Fibroblast of the conjunctiva (primary cell): ENCODE measurements at regions not wholly inside any gene's neighbourhood (a gene's known extent, or its start where the extent isn't known, plus 50 kb on each side); places are given as distances from the start of the nearest gene placed in this dataset.

ENCODE experiments used
- DNase-seq: peaks from one replicate; pipeline ENCODE4 v3.0.0-alpha.2; 2010; ENCODE audit warnings: low read depth

DNA sequence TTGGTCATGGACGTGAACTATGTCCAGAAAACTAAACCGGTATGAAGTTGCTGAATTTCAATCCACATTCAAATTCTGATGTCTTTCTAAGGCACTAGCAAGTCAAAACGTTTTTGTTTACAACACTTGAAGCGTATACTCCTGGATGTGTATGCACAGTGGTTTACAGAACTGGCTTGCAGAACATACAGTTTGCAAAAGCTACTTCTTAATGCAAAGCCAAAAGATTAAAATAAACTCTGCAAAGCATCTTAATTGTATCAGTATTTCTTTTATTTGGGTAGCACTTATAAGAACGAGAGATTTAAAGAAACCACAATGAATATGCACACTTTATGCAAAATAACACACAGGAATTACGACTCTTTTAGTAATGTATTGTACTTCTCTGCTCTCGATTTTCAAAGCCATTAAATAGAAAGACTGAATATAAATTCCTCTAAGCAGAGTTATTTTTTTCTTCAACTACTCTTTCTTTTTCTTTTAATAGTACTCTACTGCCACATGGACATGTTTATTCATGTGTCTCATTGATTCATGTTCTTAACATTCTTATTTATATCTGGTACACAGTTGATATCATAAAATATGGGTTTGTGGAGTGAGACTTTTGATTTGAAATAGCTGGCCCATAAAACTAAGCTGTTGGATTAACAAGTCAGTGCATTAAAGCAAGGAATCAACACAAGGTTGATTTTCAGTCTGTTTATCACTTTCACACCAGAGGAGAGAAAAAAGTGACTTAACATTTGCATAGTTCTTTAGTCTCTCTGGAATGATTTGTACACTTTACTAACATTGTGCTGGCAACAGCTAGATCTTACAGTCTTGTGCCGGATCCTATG is 189.4 kb upstream of the STEAP4 start:
- DNase-seq, result no peak

DNA sequence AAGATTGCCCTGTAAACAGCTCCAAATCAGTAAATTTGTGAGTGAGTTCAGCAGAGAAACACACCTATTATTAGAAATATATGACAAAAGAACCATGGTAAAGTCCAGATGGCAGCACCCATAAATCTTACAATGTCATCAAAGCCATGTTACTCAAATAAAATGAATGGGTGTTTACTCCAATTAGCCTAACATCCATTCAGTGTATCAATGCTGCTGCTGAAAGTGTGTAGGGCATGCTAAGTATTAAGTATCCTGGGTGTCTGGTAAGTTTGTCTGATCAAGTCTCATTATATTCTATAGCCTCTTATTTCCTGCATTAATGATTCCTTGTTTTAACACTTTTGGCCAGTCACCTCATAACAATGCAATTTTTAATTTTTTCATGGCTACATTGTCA is 185.5 kb upstream of the STEAP4 start:
- DNase-seq, result no peak

DNA sequence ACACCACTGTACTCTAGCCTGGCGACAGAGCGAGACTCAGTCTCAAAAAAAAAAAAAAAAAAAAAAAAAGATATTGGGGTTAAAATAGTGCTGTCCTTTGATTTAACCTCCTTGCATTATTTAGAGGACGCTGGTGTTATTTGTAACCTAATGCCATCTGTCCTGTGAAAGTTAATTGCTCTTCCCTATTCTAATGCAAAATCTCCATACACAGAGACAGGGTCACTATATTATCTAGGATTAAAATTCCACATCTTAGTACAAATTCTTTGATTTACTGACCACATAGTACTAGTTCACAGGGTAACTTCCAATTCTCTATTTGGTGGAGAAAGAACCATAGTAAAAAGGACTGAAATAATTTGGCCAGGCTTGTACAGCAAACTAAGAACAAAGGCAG is 184.2 kb upstream of the STEAP4 start:
- no peak for DNase-seq

DNA sequence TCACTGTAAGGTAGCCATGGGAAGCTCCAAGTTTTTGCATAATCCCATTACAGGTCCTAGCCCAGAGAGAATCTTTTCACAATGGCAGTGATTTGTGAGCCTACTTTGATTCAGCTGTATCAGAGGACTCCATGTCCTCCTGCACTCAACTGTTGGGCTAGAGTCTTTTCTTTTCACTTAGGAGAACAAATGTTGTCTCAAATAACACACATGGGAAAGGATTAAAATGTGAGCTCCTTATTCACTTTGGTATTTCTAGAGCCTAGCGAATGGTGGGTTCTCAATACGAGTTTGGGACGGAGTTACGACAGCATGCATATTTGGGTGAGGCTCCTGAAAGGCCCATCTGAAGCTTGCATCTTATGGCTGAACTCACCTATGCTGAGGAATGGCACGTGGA is 183.5 kb upstream of the STEAP4 start:
- DNase-seq, result no peak

DNA sequence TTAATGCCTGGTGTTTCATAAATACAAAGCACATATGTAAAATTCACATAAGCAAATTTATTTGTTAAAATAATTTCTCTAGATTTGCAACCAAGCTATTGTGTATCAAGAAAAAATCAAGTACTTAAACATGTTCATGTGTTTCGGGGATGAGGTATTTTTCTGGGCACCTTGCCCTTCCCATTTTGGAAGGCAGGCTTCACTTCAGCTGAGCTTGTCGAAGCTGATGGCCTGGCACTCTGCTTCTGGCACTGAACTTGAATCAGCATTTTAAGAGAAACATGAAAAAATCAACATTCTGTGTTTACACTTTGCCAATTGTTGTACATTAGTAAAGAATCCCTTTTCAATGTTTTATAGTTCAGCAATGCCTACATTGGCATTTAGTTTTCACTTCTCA is 179.1 kb upstream of the STEAP4 start:
- no peak for DNase-seq

DNA sequence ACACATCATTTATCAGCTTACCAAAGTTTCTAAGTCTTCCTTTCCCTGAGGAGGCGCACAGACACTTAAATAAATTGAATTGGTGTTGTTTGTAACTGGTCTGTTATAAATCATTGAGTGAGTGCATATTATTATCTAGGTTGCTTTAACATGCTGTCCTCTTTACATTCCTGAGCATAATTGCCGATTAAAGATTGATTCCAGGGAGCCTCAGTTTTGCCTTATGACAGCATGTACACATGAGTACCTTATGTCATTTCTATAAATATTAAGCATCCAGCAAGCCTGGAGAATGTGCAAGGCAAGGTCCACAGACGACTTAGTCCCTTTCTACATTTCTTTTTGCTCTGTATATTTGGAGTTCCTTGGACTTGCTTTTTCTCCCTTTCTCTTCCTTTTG is 177.9 kb upstream of the STEAP4 start:
- no peak for DNase-seq

DNA sequence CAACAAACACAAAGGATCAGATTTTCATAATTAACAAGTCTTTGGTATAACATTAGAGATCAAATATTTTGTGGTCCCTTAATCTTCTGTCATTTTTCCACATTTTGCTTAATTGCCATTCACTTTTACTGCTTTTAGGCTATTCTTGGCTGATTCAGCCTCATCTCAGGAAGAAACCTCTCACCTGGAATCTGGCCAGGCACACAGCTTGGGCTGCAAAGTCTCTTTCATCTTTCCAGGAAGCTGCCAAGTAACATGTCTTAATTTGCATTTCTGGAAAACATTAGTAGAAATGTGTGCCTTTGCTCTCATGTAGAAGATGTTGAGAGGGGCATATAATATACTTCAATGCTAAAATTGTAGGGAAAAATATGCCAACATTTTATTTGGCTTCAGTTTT is 174.2 kb upstream of the STEAP4 start:
- DNase-seq, result no peak

DNA sequence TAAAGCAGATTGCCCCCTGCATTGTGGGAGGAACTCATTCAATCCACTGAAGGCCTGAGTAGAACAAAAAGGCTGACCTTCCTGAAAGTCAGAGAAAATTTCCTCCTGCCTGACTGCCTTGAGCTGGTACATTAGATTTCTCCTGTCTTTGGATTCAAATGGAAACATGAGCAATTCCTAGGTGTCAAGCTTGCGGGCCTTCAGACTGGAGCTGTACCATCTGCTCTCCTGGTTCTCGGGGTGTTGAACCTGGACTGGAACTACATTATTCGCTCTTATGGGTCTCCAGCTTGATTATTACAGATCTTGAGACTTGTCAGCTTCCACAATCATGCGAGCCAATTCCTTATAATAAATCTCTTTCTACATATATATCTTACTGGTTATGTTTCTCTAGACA is 173.6 kb upstream of the STEAP4 start:
- no peak for DNase-seq

DNA sequence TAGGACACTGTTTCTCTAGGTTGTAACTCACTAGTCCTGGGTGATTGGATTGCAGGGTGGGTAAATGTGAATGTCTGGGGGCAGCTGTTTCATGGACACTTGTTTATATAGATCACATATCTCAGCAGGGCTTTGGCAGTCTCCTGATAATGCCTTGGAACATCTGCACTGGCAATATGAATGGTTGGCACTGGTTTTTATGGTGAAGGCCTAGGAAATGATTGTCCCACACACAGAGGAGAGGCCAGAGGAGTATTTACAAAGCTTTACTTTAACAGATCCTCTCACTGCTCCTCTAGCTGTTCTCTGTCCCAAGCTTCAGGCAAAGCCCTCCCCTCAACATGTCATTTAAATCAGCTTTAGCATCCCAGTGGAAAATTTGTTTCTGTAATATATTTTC is 171.3 kb upstream of the STEAP4 start:
- DNase-seq, result no peak

DNA sequence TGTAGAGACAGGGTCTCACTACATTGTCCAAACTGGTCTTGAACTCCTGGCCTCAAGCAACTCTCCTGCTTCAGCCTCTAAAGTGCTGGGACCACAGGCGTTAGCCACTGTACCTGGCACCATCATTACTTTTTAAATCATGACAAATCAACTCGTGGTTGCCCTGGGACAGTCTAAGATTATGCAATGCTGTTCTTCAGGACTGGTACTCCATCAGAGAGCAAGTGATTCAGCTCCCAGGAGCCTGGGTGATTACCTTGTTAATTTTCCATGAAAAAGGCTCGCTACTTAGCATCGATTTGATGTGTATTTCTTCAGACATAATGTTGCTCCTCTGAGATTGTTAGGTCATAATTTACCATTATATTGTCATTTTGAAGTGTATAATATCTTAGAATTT is 158.9 kb upstream of the STEAP4 start:
- DNase-seq, result no peak

DNA sequence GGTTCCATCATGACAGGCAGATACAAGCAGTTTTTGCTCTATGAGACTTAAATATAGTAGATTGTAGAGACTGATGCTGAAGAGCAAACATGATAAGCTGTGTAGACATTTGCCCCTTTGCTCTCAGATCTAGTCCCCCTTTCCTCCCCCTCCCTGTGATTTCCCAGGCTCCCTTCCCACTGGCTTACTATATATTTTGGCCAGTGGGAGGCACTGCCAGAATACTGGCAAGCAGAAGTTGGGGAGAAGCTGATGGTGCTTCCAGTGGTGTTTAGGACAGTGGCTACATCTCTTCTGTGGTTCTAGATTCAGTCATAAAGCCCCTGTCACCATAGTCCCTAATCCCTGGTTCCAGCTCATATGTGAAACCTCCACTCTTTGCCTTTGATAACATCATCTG is 156.1 kb upstream of the STEAP4 start:
- no peak for DNase-seq

DNA sequence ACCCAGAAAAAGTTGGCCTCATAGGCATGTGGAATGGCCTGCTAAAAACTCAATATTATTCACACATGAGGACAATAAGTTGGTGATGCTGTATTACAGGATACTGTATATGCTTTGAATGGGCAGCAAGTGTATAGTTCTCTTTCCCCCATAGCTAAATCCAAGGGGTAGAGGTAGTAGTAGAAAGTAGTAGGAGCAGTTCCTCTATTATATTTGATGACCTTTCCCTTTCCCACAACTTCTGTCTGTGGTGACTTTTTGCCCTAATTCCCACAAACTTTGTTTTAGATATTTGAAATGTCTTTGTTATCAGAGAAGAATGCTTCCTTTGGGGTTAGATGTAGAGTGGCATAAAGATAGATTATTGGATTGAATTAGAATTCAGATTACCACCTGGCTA is 154.0 kb upstream of the STEAP4 start:
- no peak for DNase-seq

DNA sequence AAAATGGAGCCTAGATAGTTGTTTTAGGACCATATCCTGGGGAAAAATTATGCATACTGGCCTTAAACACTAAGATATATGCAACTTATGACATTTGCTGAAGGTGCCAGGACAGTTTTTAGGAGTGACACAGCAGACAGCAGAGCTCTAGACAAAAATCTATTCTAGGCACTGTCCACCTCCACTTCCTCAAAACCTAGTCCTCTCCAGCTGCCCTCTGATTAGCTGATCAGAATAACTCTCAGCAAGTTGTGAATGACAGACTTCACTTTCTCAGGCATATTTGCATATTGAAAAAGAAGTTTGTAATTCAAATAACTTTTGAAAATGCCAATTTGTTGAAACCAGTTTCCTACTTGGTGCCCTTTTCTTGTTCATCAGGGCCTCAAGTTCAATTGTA is 152.3 kb upstream of the STEAP4 start:
- DNase-seq, result no peak

DNA sequence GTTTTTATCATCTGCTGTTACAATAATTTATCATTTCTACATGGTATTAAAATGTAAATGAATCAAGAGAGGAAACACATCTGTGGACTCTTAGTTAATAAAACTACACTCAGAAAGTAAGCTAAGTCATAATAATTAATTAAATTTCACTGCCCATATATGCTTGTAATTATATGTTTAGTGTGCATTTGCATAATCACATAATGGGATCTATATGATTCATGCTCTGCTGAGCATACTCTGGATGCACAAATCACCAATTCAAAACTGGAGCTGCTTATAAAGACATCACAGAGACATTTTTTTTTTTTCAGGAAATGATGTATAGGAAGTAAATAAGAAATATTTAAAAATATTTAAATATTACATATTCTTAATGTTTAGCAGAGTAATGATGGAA is 151.6 kb upstream of the STEAP4 start:
- no peak for DNase-seq

DNA sequence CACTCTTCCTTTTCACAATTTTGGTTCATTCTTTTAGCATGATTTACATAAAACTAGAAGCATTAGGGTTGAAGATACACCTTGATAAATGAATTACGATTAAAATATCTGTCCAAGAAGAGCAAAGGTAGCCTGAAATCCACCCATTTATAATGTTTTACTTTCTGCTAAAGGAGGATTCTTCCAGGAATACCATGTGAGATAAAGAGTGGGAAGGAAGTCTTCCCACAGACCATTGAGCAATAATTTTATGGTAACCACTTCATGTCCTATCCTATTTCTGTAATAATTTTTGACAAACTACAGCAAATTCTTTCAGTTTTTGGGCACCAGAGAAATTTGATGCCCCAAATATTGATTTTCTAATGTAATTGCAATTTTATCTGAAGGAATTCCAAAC is 150.6 kb upstream of the STEAP4 start:
- DNase-seq, result no peak

DNA sequence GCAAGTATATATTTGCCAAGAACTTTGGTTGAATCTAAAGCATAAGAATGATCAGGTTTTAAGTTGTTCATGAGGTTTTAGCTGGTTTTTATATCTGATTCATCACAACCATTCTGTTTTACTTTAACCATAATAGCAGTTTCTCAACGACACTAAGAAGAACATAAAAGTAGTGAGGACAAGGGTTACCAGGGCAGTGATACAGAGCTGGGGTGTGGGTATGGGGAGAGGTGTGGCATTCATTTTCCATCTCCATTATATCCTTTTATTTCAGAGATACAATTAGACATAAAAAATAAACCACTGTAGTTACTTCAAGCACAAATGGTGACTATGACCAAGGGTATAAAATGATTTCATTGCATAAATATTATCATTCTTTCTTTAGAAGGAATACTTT is 149.8 kb upstream of the STEAP4 start:
- no peak for DNase-seq

DNA sequence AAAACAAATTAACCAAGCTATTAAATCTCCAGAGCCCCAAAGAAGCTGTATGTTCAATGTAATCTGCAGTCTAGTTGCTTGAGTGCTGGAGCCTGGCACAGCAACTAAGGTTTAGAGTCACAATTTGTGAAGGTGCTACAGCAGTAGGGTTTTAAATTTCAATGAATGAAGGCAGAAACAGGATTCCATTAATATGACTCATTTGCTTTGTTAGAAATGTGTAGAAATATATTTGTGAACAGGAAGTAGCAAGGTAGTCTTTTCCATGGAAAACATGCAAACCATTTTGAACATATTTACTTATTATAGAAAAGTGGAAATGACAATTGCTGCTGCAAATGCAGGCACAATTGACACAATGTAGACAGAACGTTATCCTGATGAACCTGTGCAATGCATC is 149.0 kb upstream of the STEAP4 start:
- DNase-seq, result no peak

DNA sequence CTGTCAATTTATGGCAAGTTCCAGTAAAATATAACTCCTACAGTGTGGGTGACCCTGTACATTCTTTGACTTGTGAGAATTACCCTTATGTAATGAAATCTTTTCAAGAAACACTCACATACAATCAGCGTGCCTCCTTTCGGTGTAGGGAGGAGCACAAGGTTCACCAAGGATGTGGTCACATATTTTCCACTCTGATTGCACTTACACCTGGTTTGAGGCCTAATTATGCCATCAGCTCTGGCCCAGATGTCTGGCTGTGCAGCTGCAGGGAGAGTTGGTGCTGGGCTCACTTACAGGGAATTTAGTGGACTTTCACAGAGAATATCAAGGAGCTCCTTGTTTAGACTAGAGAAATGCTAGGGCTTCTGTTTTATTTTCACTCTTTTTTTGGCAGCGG is 146.0 kb upstream of the STEAP4 start:
- DNase-seq, result no peak

DNA sequence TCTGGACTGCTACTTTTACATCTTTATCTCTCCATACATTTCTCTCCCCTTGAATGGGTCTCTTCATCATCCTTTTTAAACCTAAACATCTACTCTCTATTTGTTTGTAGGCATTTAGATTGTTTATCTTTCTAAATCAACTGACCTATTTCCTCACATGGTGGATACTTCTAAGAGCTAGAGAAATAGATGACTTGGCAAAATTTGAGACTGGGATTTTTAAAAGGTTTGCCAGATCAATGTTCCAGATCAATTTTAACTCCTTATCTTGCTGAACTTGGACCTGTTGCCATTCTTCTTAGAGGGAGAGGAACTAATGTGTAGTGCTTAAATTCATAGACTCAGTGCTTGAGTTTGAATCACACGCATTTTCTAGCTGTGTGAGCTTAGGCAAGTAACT is 144.2 kb upstream of the STEAP4 start:
- DNase-seq, result no peak

DNA sequence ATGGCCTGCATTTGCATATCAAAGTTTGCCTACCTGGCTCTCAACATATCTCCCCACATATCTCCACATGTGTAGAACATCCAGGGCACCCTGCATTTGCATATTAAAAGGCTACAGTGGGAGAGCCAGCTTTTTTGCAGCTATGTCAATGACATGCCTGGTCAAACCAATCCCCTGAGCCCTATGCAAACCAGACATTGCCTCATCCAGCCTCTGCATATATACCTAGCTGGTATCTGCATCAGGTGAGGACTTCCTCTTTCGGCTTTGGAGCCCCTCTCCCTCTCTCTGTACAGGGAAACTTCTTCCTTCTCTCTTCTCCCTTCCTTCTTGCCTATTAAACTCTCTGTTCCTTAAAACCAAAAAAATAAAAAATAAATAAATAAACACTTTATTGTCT is 142.7 kb upstream of the STEAP4 start:
- DNase-seq, result no peak

DNA sequence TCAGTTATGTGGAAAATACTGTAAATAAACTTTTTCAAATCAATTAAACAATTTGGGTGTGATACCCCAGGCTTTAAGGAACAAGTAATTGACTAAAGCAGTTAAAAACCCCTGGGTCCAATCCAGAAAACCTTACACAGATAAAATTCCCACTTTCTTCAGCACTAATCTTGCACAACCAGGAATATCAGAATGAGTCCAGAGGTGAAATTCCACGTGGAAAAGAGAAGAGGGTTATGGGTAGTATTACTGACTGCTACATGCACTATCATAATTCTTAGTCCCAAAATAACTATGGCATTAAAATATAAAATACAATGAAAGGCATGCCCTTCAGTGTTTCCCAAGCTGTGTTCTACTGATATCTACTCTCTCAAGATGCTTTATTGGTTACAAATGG is 135.7 kb upstream of the STEAP4 start:
- DNase-seq, result no peak

DNA sequence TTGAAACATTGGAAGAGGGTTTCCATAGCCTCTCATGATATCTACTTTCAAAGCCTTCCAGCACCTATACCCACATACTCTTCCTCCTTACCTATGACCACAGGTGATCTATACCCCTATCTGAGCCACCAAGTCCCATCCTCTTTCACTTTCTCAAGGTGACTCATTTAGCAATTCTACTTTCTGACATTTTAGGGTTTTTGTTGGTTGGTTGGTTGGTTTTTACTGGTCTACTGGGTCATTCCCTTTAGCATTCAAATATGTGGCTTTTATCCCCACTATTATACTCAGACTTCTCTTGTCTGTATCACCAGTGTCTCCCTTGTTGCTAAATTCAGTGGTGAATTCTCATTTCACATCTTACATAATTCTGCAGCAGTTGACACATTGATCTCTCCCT is 130.4 kb upstream of the STEAP4 start:
- no peak for DNase-seq

DNA sequence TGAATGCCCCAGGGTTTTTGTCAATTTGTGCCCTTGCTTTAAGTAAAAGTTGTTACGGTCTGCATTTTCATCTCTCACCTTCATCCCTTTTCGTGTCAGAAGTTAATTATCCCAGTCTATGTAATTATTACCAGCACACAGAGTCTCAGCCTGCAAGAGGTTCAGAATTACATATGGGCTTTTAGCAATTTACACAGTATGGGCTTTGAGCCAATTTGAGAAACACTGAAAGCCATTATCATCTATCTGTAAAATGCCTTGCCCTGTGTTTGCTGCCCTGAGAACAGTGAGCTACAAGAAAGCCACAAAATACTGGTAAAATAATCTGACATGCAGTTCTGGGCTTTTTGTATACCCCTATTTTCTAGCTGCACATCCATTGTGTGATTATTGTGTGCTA is 125.6 kb upstream of the STEAP4 start:
- no peak for DNase-seq

DNA sequence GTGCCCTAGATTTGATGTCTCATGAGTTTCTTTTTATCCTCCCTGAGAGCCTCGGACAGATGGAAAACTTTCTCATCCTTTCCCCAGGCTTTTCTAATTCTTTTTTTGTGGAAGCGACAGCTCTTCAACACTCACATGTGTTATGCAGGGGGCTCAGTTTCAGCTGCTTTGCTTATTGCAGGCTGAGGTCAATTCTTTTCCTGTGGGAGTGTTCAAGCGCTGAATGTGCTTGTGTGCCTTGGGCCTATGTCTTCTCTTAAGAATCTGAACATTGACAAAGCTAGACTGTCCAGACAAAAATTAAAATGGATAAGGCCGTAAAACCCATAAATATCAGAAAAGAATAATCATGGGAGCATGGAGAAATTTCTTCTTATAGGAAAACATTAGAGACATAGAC is 125.2 kb upstream of the STEAP4 start:
- DNase-seq, result no peak

DNA sequence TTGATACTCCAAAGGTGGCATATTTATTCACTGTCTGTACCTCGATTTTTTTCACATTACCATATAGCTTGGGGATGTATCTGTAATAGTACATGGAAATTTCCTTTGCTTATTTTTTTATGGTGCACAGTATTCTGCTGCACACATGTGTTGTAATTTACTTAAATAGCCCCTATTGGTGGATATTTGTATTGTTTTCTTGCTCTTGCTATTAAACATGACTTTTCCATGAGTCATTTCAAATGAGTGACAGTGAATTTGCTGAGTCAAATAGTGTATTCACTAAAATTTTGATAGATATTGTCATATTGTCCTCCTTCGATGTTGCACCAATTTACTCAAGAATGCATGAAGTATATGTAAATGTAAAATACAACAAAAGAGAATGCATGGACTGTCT is 122.7 kb upstream of the STEAP4 start:
- DNase-seq, result no peak
